ENCODE measurements at regions not wholly inside any gene's neighbourhood (a gene's known extent, or its start where the extent isn't known, plus 50 kb on each side); places are given as distances from the start of the nearest gene placed in this dataset.
"Not testable (repeated sequence)": the region's sequence is repeated elsewhere in the genome, so short reads cannot be mapped to it uniquely, and the experiment has no call there.

GRCh38 chr20:26091921-26092320 lies 395.3 kb upstream of the ZNF337 start:
- H3K9ac ChIP-seq (ENCODE audit: low read depth, low read length); H3K4me2 ChIP-seq (ENCODE audit: low read length); H3K36me3 ChIP-seq (ENCODE audit: insufficient read depth, low read length); H3K27me3 ChIP-seq (ENCODE audit: control insufficient read depth, insufficient read depth, low read length); H3K9me3 ChIP-seq (replicated peaks; ENCODE audit: low read length); H3K4me1 ChIP-seq (ENCODE audit: control insufficient read depth, insufficient read depth, low read length); H3K4me3 ChIP-seq (ENCODE audit: low read length): not testable (repeated sequence)

GRCh38 chr20:26086195-26086594 lies 389.5 kb upstream of the ZNF337 start:
- not testable (repeated sequence) for H3K27me3 ChIP-seq (ENCODE audit: control insufficient read depth, insufficient read depth, low read length); H3K9me3 ChIP-seq (replicated peaks; ENCODE audit: low read length); H3K4me2 ChIP-seq (ENCODE audit: low read length); H3K4me3 ChIP-seq (ENCODE audit: low read length); H3K4me1 ChIP-seq (ENCODE audit: control insufficient read depth, insufficient read depth, low read length); H3K36me3 ChIP-seq (ENCODE audit: insufficient read depth, low read length); H3K9ac ChIP-seq (ENCODE audit: low read depth, low read length)

- not testable (repeated sequence) for H3K9ac ChIP-seq (ENCODE audit: low read depth, low read length); H3K4me1 ChIP-seq (ENCODE audit: control insufficient read depth, insufficient read depth, low read length); H3K4me2 ChIP-seq (ENCODE audit: low read length); H3K9me3 ChIP-seq (replicated peaks; ENCODE audit: low read length); H3K36me3 ChIP-seq (ENCODE audit: insufficient read depth, low read length); H3K4me3 ChIP-seq (ENCODE audit: low read length); H3K27me3 ChIP-seq (ENCODE audit: control insufficient read depth, insufficient read depth, low read length)
Measured at GRCh38 chr20:26073972-26074371, 377.3 kb upstream of the ZNF337 start.

GRCh38 chr20:26059324-26059723 lies 362.7 kb upstream of the ZNF337 start:
- H3K36me3 ChIP-seq (ENCODE audit: insufficient read depth, low read length); H3K4me2 ChIP-seq (ENCODE audit: low read length); H3K4me1 ChIP-seq (ENCODE audit: control insufficient read depth, insufficient read depth, low read length); H3K9me3 ChIP-seq (replicated peaks; ENCODE audit: low read length); H3K9ac ChIP-seq (ENCODE audit: low read depth, low read length); H3K27me3 ChIP-seq (ENCODE audit: control insufficient read depth, insufficient read depth, low read length); H3K4me3 ChIP-seq (ENCODE audit: low read length): not testable (repeated sequence)

- not testable (repeated sequence) for H3K27me3 ChIP-seq (ENCODE audit: control insufficient read depth, insufficient read depth, low read length); H3K9ac ChIP-seq (ENCODE audit: low read depth, low read length); H3K36me3 ChIP-seq (ENCODE audit: insufficient read depth, low read length); H3K9me3 ChIP-seq (replicated peaks; ENCODE audit: low read length); H3K4me2 ChIP-seq (ENCODE audit: low read length); H3K4me1 ChIP-seq (ENCODE audit: control insufficient read depth, insufficient read depth, low read length); H3K4me3 ChIP-seq (ENCODE audit: low read length)
Measured at GRCh38 chr20:26058446-26058845, 361.8 kb upstream of the ZNF337 start.

GRCh38 chr20:26057135-26057752 lies 360.6 kb upstream of the ZNF337 start:
- H3K4me3 ChIP-seq (ENCODE audit: low read length); H3K9me3 ChIP-seq (replicated peaks; ENCODE audit: low read length); H3K4me1 ChIP-seq (ENCODE audit: control insufficient read depth, insufficient read depth, low read length); H3K36me3 ChIP-seq (ENCODE audit: insufficient read depth, low read length); H3K9ac ChIP-seq (ENCODE audit: low read depth, low read length); H3K27me3 ChIP-seq (ENCODE audit: control insufficient read depth, insufficient read depth, low read length); H3K4me2 ChIP-seq (ENCODE audit: low read length): not testable (repeated sequence)

- not testable (repeated sequence) for H3K9me3 ChIP-seq (replicated peaks; ENCODE audit: low read length); H3K36me3 ChIP-seq (ENCODE audit: insufficient read depth, low read length); H3K27me3 ChIP-seq (ENCODE audit: control insufficient read depth, insufficient read depth, low read length); H3K4me2 ChIP-seq (ENCODE audit: low read length); H3K9ac ChIP-seq (ENCODE audit: low read depth, low read length); H3K4me3 ChIP-seq (ENCODE audit: low read length); H3K4me1 ChIP-seq (ENCODE audit: control insufficient read depth, insufficient read depth, low read length)
Measured at GRCh38 chr20:26025792-26026191, 329.1 kb upstream of the ZNF337 start.

GRCh38 chr20:26010942-26011276 lies 314.3 kb upstream of the ZNF337 start:
- H3K27me3 ChIP-seq (ENCODE audit: control insufficient read depth, insufficient read depth, low read length); H3K4me3 ChIP-seq (ENCODE audit: low read length); H3K36me3 ChIP-seq (ENCODE audit: insufficient read depth, low read length); H3K9ac ChIP-seq (ENCODE audit: low read depth, low read length); H3K4me1 ChIP-seq (ENCODE audit: control insufficient read depth, insufficient read depth, low read length); H3K4me2 ChIP-seq (ENCODE audit: low read length); H3K9me3 ChIP-seq (replicated peaks; ENCODE audit: low read length): not testable (repeated sequence)

- Histone ChIP-seq H3K9ac (ENCODE audit: low read depth, low read length) (peak overlapping the region; percentile 84), H3K4me2 (ENCODE audit: low read length) (peak overlapping the region; percentile 93), H3K4me3 (ENCODE audit: low read length) (peak overlapping the region; percentile 95)
- H3K4me1 ChIP-seq (ENCODE audit: control insufficient read depth, insufficient read depth, low read length); H3K27me3 ChIP-seq (ENCODE audit: control insufficient read depth, insufficient read depth, low read length); H3K36me3 ChIP-seq (ENCODE audit: insufficient read depth, low read length); H3K9me3 ChIP-seq (replicated peaks; ENCODE audit: low read length): not testable (repeated sequence)
Measured at GRCh38 chr20:26010224-26010941, 313.7 kb upstream of the ZNF337 start.

GRCh38 chr20:26009402-26010223 lies 313.0 kb upstream of the ZNF337 start:
- H3K9me3 ChIP-seq (replicated peaks; ENCODE audit: low read length); H3K36me3 ChIP-seq (ENCODE audit: insufficient read depth, low read length); H3K27me3 ChIP-seq (ENCODE audit: control insufficient read depth, insufficient read depth, low read length); H3K4me1 ChIP-seq (ENCODE audit: control insufficient read depth, insufficient read depth, low read length): not testable (repeated sequence)
- Histone ChIP-seq H3K9ac (ENCODE audit: low read depth, low read length) (peak overlapping the region; percentile 84), H3K4me3 (ENCODE audit: low read length) (peak overlapping the region; percentile 95), H3K4me2 (ENCODE audit: low read length) (peak overlapping the region; percentile 93)

GRCh38 chr20:26008026-26008425 lies 311.4 kb upstream of the ZNF337 start:
- not testable (repeated sequence) for H3K36me3 ChIP-seq (ENCODE audit: insufficient read depth, low read length); H3K9me3 ChIP-seq (replicated peaks; ENCODE audit: low read length); H3K27me3 ChIP-seq (ENCODE audit: control insufficient read depth, insufficient read depth, low read length); H3K9ac ChIP-seq (ENCODE audit: low read depth, low read length); H3K4me2 ChIP-seq (ENCODE audit: low read length); H3K4me3 ChIP-seq (ENCODE audit: low read length); H3K4me1 ChIP-seq (ENCODE audit: control insufficient read depth, insufficient read depth, low read length)

- not testable (repeated sequence) for H3K4me1 ChIP-seq (ENCODE audit: control insufficient read depth, insufficient read depth, low read length); H3K4me3 ChIP-seq (ENCODE audit: low read length); H3K27me3 ChIP-seq (ENCODE audit: control insufficient read depth, insufficient read depth, low read length)
Measured at GRCh38 chr20:26006164-26006563, 309.5 kb upstream of the ZNF337 start.

More at GRCh38 chr20:26006164-26006563, 309.5 kb upstream of the ZNF337 start:
- H3K4me2 ChIP-seq (ENCODE audit: low read length); H3K9ac ChIP-seq (ENCODE audit: low read depth, low read length); H3K36me3 ChIP-seq (ENCODE audit: insufficient read depth, low read length); H3K9me3 ChIP-seq (replicated peaks; ENCODE audit: low read length): not testable (repeated sequence)

Measured in skeletal muscle satellite cell (primary cell).